GM18511 (cell line): ENCODE measurements at regions not wholly inside any gene's neighbourhood (a gene's known extent, or its start where the extent isn't known, plus 50 kb on each side); places are given as distances from the start of the nearest gene placed in this dataset.

Experiments
- ATAC-seq: cut with Tn5 transposase; IDR thresholded peaks from one replicate; pipeline ENCODE4 v1.9.1; 2021; ENCODE audit warnings: mild to moderate bottlenecking, moderate library complexity; ENCODE audit not compliant: unreplicated experiment

DNA sequence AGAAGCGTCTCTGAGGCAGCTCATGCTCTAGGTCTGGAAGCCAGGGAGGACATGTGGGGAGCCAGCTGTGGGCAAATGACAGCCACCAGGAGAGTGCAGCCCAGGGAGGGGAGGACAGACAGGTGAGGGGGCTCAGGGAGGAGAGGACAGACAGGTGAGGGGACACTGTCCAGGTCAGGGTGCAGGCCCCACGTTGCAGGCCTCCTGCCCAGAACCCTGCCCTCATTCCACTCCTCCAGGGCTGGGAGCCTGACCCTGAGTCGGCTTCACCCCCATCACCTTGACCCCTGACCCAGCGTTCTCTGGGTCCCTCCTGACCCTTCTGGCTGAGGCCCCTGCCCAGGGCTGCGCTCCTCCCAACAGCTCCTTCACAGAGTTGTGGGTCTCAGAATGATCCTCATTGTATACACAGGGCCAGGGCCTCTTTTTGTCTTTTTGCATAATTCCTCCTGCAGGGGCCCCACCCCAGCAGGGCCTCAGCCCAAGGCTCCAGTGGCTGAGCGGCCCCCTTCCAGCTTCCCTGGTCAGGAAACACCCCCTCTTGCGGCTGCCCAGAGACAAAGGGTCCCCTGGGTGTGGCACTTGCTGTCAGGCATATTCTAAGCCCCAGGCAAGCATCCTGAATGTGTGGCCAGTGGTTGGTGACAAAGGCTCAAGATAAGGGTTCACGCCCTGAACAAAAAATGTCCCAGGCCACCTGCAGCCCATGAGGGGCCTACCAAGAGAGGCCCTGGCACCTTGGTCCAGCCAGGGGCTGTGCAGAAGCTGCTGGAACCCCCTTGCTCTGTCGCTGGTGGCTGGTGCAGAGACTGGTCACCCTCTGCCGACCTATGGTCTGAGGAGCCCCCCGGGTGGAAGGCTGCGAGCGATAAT is 853.0 kb downstream of the BRD1 start:
- ATAC-seq: no peak

DNA sequence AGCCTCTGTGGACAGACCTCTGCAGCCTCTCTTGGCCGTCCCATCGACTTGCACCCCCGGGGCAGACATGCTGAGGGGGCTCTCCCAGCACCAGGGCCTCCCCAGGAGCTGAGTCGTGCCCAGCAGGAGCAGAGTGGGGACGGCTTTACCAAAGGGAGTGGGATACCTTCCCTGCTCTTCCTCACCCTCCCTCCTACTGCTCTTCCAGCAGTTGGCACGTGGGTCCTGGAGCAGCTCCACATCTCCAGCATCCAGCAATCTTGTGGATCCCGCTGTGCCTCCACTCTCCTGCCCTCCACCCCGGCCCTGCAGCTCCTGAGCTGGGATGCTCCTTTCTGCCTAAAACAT is 854.0 kb downstream of the BRD1 start:
- no peak for ATAC-seq

GRCh38 chr22:48972979-48973693 is 854.5 kb downstream of the BRD1 start:
- ATAC-seq: no peak

GRCh38 chr22:48968201-48968959 is 859.3 kb downstream of the BRD1 start:
- no peak for ATAC-seq

- ATAC-seq: no peak
Observed at GRCh38 chr22:48963405-48963804, 864.3 kb downstream of the BRD1 start.

GRCh38 chr22:48961705-48962104 is 866.0 kb downstream of the BRD1 start:
- no peak for ATAC-seq

GRCh38 chr22:48960980-48961660 is 866.6 kb downstream of the BRD1 start:
- no peak for ATAC-seq

DNA sequence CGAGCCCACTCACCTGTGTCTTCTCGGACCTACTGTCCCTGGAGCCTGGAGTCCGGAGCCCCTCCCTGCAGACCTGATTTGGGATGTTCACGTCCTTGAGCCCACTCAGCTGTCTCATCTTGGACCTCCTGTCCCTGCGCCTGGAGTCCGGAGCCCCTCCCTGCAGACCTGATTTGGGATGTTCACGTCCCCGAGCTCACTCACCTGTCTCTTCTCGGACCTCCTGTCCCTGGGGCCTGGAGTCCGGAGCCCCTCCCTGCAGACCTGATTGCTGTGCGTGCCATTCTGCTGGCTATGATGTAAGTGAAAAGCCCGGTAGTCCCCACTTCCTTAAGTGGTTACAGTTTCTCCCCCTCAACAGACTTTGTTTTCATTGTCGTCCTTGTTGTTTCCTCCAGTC is 867.1 kb downstream of the BRD1 start:
- ATAC-seq: no peak

- no peak for ATAC-seq
Observed at GRCh38 chr22:48959496-48959895, 868.2 kb downstream of the BRD1 start.

GRCh38 chr22:48957987-48958321 is 869.7 kb downstream of the BRD1 start:
- ATAC-seq: no peak

- ATAC-seq: no peak
Observed at GRCh38 chr22:48957311-48957986, 870.2 kb downstream of the BRD1 start.

GRCh38 chr22:48955351-48956311 is 872.0 kb downstream of the BRD1 start:
- ATAC-seq: no peak

GRCh38 chr22:48954781-48955311 is 872.8 kb downstream of the BRD1 start:
- ATAC-seq: no peak

DNA sequence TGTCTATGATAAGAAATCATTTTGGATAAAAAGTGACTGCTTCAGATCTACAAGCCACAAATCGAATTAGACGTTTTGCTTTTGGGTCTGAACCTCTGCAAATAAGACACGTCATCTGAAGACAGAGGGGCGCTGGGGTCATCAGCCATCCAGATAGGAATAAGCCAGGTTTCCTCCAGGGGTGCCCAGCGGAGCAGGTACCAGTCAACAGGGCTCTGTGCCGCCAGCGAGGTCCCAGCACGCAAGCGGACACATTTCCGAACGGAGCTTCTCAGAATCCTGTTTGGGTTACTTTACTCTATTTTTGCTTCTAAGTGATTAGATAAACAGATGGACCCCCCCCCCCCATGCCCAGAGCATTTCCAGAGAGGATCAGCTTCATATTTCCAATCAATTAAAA is 873.8 kb downstream of the BRD1 start:
- no peak for ATAC-seq

- no peak for ATAC-seq
Observed at GRCh38 chr22:48953103-48953720, 874.5 kb downstream of the BRD1 start.

DNA sequence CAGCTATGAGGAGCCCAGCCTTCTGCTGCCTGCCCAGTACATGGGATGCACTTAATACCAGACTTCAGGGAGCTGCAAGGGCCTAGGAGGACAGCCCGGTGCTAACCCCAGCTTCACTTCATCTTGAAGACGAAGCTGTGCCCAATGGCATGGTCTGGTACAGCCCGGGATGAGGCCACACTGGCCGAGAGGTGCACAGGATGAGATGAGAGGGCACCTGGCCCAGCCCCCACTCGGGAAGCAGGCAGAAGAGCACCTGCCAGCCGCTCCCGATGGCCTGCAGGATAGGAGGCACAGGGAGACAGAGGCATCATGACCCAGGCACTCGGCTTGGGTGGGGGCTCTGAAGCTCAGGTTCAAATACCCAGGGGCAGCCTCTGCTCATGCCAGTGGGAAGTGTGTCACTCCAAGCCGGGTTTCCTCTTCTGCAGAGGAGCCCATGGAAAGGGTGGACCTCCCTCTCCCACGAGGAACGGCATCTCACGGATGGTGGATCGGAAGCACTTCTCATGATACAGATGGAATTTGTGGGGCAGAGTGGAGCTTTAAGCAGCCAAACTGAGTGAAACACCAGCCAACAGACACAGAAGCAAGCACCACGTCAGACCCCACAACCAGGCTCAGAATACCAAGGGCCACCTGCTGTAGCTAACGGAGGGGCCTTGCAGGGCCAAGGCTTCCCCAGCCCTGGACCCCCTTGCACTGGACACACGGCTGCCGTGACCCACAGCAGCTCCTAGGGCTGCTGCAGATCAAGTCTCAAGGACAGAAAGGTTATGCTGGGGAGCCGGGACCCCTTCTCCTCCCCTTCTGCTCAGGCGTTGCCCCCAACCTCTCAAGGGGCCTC is 875.2 kb downstream of the BRD1 start:
- ATAC-seq: no peak

GRCh38 chr22:48951836-48952235 is 875.8 kb downstream of the BRD1 start:
- no peak for ATAC-seq
